ENCODE measurements at regions not wholly inside any gene's neighbourhood (a gene's known extent, or its start where the extent isn't known, plus 50 kb on each side); places are given as distances from the start of the nearest gene placed in this dataset.

DNA sequence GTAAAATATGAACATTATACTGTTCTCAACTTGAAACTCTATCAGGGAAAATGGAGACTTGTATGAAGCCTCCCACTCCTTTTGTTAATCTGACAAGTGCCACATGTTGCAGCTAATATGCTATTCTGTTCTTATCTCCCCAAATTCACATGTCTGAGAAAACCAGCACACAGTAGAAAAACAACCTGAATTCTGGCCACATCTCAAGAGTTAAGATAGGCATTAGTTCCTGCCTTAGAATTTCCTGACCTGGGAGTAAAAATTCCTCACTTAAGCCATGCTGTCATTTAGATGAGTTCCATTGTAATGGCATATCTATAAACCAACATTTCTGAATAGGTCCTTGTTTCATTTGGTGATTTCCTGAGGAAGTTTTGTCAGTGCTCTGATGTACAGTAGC, 1098.5 kb downstream of the EFNB2 start:
- no peak for TF ChIP-seq POLR2A (IDR thresholded peaks at IDR 0.05)
- TF ChIP-seq, protein P1, sequence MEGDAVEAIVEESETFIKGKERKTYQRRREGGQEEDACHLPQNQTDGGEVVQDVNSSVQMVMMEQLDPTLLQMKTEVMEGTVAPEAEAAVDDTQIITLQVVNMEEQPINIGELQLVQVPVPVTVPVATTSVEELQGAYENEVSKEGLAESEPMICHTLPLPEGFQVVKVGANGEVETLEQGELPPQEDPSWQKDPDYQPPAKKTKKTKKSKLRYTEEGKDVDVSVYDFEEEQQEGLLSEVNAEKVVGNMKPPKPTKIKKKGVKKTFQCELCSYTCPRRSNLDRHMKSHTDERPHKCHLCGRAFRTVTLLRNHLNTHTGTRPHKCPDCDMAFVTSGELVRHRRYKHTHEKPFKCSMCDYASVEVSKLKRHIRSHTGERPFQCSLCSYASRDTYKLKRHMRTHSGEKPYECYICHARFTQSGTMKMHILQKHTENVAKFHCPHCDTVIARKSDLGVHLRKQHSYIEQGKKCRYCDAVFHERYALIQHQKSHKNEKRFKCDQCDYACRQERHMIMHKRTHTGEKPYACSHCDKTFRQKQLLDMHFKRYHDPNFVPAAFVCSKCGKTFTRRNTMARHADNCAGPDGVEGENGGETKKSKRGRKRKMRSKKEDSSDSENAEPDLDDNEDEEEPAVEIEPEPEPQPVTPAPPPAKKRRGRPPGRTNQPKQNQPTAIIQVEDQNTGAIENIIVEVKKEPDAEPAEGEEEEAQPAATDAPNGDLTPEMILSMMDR (IDR thresholded peaks at IDR 0.05) = no peak
- H3K27ac ChIP-seq = no peak overlapping the region
- no peaks in the 10 kb centered on the region for H3K4me1 ChIP-seq
- intact Hi-C loops (cut with DNase I) = no loop called here
- H3K4me3 ChIP-seq = no peak overlapping the region
- no peaks in the 10 kb centered on the region for H3K9me3 ChIP-seq
- DNase-seq = no peak
- H3K27me3 ChIP-seq = no peaks in the 10 kb centered on the region
- ATAC-seq = peak in 2 of 4 donors; percentile 59 to 67
- H3K36me3 ChIP-seq = no peaks in the 10 kb centered on the region

DNA sequence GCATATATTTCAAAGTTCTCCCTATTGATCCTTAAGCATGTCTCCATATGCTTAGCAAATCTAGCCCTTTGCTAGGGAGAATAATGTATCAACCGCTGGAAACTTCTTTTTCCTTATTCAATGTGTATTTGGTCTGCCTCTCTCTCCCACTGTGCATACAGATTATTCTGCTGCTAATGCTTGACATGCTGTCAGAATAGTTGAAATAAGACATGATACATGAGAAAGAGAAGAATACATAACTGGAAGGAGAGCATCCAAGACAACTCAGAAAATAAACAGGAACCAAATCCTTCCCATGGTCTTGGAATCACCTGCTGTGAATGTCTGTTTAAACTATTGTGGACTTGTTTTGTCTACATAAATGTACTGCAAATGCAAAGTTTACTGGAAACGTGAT, 1103.0 kb downstream of the EFNB2 start:
- TF ChIP-seq POLR2A (IDR thresholded peaks at IDR 0.05) = no peak
- TF ChIP-seq, protein P1 (IDR thresholded peaks at IDR 0.05) = no peak
- no peaks in the 10 kb centered on the region for H3K9me3 ChIP-seq
- no peak overlapping the region for H3K27ac ChIP-seq
- no peaks in the 10 kb centered on the region for H3K4me1 ChIP-seq
- H3K4me3 ChIP-seq = no peak overlapping the region
- H3K27me3 ChIP-seq = no peaks in the 10 kb centered on the region
- intact Hi-C loops (cut with DNase I) = no loop called here
- ATAC-seq (no peak), DNase-seq (no peak)
- no peaks in the 10 kb centered on the region for H3K36me3 ChIP-seq
- 36% methylated on average over 2 of the region's 2 CpGs for WGBS (ENCODE audit: insufficient coverage, low coverage, low lambda C conversion rate, missing lambda C conversion rate)

DNA sequence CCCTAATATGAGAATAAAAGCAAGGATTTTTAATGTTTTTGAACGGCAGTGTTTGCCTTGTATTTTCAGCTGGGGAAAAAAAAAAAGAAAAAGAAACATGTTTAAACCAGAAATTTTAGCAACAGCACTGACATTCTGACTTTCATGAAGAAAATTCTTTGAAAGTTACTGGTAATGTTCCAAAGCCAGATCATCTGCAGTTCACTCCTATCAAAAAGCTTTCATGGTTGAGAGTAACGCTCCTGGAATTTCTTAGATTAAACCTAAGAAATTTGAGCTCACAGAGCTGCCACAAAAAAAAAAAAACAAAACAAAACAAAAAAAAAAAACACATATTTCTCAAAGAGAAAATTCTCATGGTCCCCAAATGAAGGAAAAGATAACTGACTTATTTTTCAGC, 1106.7 kb downstream of the EFNB2 start:
- Histone ChIP-seq H3K4me1 (no peaks in the 10 kb centered on the region), H3K36me3 (no peaks in the 10 kb centered on the region), H3K27ac (no peak overlapping the region), H3K9me3 (no peaks in the 10 kb centered on the region), H3K4me3 (no peak overlapping the region), H3K27me3 (no peaks in the 10 kb centered on the region)
- no peak for DNase-seq
- WGBS (ENCODE audit: insufficient coverage, low coverage, low lambda C conversion rate, missing lambda C conversion rate) = 36% methylated on average over 2 of the region's 2 CpGs
- no peak for ATAC-seq
- TF ChIP-seq, protein P1 (IDR thresholded peaks at IDR 0.05) = no peak
- TF ChIP-seq POLR2A (IDR thresholded peaks at IDR 0.05) = no peak
- intact Hi-C loops (cut with DNase I) = no loop called here

DNA sequence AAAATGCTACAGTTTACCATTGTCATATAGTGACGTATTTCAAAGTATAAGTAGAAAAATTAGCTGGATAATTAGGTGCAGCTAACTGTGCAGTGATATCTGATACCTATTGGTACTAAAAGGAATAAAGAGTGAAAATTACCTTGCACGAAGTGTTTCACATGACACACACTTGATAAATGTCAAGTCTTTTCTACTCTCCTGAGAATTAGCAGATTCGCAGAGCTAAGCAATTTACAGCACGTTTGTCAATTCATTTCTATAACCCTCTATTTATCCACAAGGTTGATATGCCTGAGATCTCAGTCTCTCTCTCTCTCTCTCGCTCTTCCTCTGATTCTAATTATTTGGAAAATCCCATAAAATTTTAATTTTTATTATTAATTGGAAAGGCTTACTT, 1109.0 kb downstream of the EFNB2 start:
- no peak for ATAC-seq
- intact Hi-C loops (cut with DNase I) = no loop called here

More for the DNA sequence above, 1109.0 kb downstream of the EFNB2 start:
- TF ChIP-seq POLR2A (IDR thresholded peaks at IDR 0.05) = no peak
- TF ChIP-seq, protein P1 (IDR thresholded peaks at IDR 0.05) = no peak
- DNase-seq = no peak
- Histone ChIP-seq H3K27ac (no peak overlapping the region), H3K4me3 (no peak overlapping the region), H3K27me3 (no peaks in the 10 kb centered on the region), H3K4me1 (no peaks in the 10 kb centered on the region), H3K9me3 (no peaks in the 10 kb centered on the region), H3K36me3 (no peaks in the 10 kb centered on the region)
- 56% methylated on average over 5 of the region's 5 CpGs for WGBS (ENCODE audit: insufficient coverage, low coverage, low lambda C conversion rate, missing lambda C conversion rate)

Measured in right lobe of liver (tissue), 6 donors.